ENCODE measurements at regions not wholly inside any gene's neighbourhood (a gene's known extent, or its start where the extent isn't known, plus 50 kb on each side); places are given as distances from the start of the nearest gene placed in this dataset.

DNA sequence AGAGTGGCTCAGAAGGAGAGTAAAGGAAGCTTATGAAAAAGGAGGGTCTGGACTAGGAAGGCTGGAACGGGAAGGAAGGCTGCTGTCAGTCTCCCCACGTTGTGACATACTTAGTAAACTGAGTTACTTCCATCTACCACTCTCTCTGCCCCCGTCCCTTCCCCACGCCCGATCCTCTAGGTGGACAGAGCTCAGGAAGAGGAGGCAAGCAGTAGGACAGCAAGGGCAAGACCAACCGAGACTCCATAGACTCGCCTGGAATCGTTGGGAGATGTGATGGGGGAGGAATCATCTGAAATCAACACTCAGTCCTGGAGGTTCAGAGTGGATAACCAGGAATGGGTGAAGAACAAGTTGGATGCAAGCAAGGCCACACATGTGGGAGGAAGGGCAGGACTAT lies 240.7 kb downstream of the BUD13 start:
- DNase-seq (ENCODE audit: low read depth in 2 of 2) = no peak
- Histone ChIP-seq H3K9ac (ENCODE audit: insufficient read depth, low read length) (no peak overlapping the region), H3K27me3 (ENCODE audit: control insufficient read depth, insufficient read depth, low read length) (no peaks in the 10 kb centered on the region), H3K4me1 (ENCODE audit: control insufficient read depth, extremely low read depth, insufficient read depth, low read length) (no peaks in the 10 kb centered on the region), H2AFZ (ENCODE audit: low read length) (no peak overlapping the region), H3K36me3 (ENCODE audit: control insufficient read depth, insufficient read depth, low read length) (no peaks in the 10 kb centered on the region), H3K27ac (ENCODE audit: insufficient read depth, low read length) (no peak overlapping the region), H3K9me3 (ENCODE audit: control insufficient read depth, insufficient read depth, low read depth, low read length) (no peaks in the 10 kb centered on the region), H3K79me2 (ENCODE audit: control insufficient read depth, insufficient read depth, low read length) (no peaks in the 10 kb centered on the region), H3K4me2 (ENCODE audit: extremely low read depth, insufficient read depth, low read length) (no peak overlapping the region), H4K20me1 (ENCODE audit: control insufficient read depth, extremely low read depth, insufficient read depth, low read length) (no peaks in the 10 kb centered on the region), H3K4me3 (replicated peaks in 1 of 4; ENCODE audit: control extremely low read depth in 1 of 4, insufficient read depth in 1 of 4, low read depth in 3 of 4, low read length in 4 of 4) (no peak overlapping the region)
- TF ChIP-seq EZH2 (IDR thresholded peaks at IDR 0.05; ENCODE audit: low read length, missing control alignments) = no peak
- TF ChIP-seq, protein P1, sequence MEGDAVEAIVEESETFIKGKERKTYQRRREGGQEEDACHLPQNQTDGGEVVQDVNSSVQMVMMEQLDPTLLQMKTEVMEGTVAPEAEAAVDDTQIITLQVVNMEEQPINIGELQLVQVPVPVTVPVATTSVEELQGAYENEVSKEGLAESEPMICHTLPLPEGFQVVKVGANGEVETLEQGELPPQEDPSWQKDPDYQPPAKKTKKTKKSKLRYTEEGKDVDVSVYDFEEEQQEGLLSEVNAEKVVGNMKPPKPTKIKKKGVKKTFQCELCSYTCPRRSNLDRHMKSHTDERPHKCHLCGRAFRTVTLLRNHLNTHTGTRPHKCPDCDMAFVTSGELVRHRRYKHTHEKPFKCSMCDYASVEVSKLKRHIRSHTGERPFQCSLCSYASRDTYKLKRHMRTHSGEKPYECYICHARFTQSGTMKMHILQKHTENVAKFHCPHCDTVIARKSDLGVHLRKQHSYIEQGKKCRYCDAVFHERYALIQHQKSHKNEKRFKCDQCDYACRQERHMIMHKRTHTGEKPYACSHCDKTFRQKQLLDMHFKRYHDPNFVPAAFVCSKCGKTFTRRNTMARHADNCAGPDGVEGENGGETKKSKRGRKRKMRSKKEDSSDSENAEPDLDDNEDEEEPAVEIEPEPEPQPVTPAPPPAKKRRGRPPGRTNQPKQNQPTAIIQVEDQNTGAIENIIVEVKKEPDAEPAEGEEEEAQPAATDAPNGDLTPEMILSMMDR (conservative IDR thresholded peaks at IDR 0.05 in 1 of 2, IDR thresholded peaks at IDR 0.05 in 1 of 2; ENCODE audit: low read depth in 1 of 2, low read length in 2 of 2) = no peak

DNA sequence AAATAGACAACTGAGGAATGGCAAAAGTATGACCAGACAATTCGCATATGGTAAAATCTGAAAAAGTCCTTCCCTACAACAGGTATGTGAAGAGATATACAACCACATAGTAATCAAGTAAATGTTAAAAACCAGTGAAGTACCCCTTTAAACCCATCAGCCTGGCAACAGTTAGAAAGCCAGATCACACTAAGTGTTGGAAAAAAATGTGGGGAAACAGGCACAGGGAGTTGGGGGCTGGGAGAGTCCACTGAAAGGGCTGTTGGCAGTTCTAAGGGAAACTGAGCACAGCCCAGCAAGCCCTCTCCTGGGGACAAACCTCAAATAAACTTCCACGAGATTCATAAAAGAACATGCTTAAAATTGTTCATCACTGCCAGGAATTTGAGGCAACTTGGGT lies 242.1 kb downstream of the BUD13 start:
- Histone ChIP-seq H3K4me1 (ENCODE audit: control insufficient read depth, extremely low read depth, insufficient read depth, low read length) (no peaks in the 10 kb centered on the region), H3K27ac (ENCODE audit: insufficient read depth, low read length) (no peak overlapping the region), H3K4me2 (ENCODE audit: extremely low read depth, insufficient read depth, low read length) (no peak overlapping the region), H3K36me3 (ENCODE audit: control insufficient read depth, insufficient read depth, low read length) (no peaks in the 10 kb centered on the region), H3K27me3 (ENCODE audit: control insufficient read depth, insufficient read depth, low read length) (no peaks in the 10 kb centered on the region), H3K79me2 (ENCODE audit: control insufficient read depth, insufficient read depth, low read length) (no peaks in the 10 kb centered on the region), H4K20me1 (ENCODE audit: control insufficient read depth, extremely low read depth, insufficient read depth, low read length) (no peaks in the 10 kb centered on the region), H3K9me3 (ENCODE audit: control insufficient read depth, insufficient read depth, low read depth, low read length) (no peaks in the 10 kb centered on the region), H2AFZ (ENCODE audit: low read length) (no peak overlapping the region), H3K4me3 (replicated peaks in 1 of 4; ENCODE audit: control extremely low read depth in 1 of 4, insufficient read depth in 1 of 4, low read depth in 3 of 4, low read length in 4 of 4) (no peak overlapping the region), H3K9ac (ENCODE audit: insufficient read depth, low read length) (no peak overlapping the region)
- DNase-seq (ENCODE audit: low read depth in 2 of 2) = no peak
- no peak for TF ChIP-seq EZH2 (IDR thresholded peaks at IDR 0.05; ENCODE audit: low read length, missing control alignments)
- TF ChIP-seq, protein P1 (conservative IDR thresholded peaks at IDR 0.05 in 1 of 2, IDR thresholded peaks at IDR 0.05 in 1 of 2; ENCODE audit: low read depth in 1 of 2, low read length in 2 of 2) = no peak

DNA sequence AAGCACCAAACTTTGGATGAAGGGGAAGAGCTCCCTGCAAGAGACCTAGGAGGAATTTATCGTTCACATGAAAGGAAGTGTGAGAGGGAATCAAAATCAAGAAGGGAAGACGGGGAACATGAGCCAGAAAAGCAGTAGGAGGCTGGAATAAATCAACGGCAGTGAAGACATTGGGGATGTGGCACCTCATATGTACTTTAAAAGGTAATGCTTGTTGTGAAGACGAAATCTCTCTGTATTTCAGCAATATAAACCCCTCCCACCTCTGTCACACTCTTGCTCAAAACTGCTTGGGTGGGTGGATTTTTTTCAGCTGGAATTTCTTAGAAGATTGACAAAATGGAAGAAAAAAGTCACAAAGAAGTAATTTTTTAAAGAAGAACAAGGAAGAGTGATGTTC lies 243.5 kb downstream of the BUD13 start:
- no peak overlapping the region for H3K27ac ChIP-seq (ENCODE audit: insufficient read depth, low read length)
- no peak overlapping the region for H3K4me3 ChIP-seq (replicated peaks in 1 of 4; ENCODE audit: control extremely low read depth in 1 of 4, insufficient read depth in 1 of 4, low read depth in 3 of 4, low read length in 4 of 4)
- DNase-seq (ENCODE audit: low read depth in 2 of 2) = no peak

More for the DNA sequence above, 243.5 kb downstream of the BUD13 start:
- Histone ChIP-seq H3K4me2 (ENCODE audit: extremely low read depth, insufficient read depth, low read length) (no peak overlapping the region), H3K4me1 (ENCODE audit: control insufficient read depth, extremely low read depth, insufficient read depth, low read length) (no peaks in the 10 kb centered on the region), H3K36me3 (ENCODE audit: control insufficient read depth, insufficient read depth, low read length) (no peaks in the 10 kb centered on the region), H2AFZ (ENCODE audit: low read length) (no peak overlapping the region), H4K20me1 (ENCODE audit: control insufficient read depth, extremely low read depth, insufficient read depth, low read length) (no peaks in the 10 kb centered on the region), H3K79me2 (ENCODE audit: control insufficient read depth, insufficient read depth, low read length) (no peaks in the 10 kb centered on the region), H3K9ac (ENCODE audit: insufficient read depth, low read length) (no peak overlapping the region), H3K27me3 (ENCODE audit: control insufficient read depth, insufficient read depth, low read length) (no peaks in the 10 kb centered on the region), H3K9me3 (ENCODE audit: control insufficient read depth, insufficient read depth, low read depth, low read length) (no peaks in the 10 kb centered on the region)
- TF ChIP-seq, protein P1 (conservative IDR thresholded peaks at IDR 0.05 in 1 of 2, IDR thresholded peaks at IDR 0.05 in 1 of 2; ENCODE audit: low read depth in 1 of 2, low read length in 2 of 2) = no peak
- TF ChIP-seq EZH2 (IDR thresholded peaks at IDR 0.05; ENCODE audit: low read length, missing control alignments) = no peak
